Tibial nerve (tissue), 4 donors: ENCODE measurements at regions not wholly inside any gene's neighbourhood (a gene's known extent, or its start where the extent isn't known, plus 50 kb on each side); places are given as distances from the start of the nearest gene placed in this dataset.
"Not testable (repeated sequence)": the region's sequence is repeated elsewhere in the genome, so short reads cannot be mapped to it uniquely, and the experiment has no call there.

Experiments used
- CTCF ChIP-seq, 5 experiments: fragments of 200-600 bp in 3 of 5; fragments of 450-650 bp in 2 of 5; sonication (generic) in 3 of 5; IDR thresholded peaks; one replicate each; pipeline ENCODE4 v1.5.1; 2016 to 2019; ENCODE audit warnings: antibody characterized with exemption in 5 of 5, mild to moderate bottlenecking in 3 of 5, moderate library complexity in 2 of 5
- EP300 ChIP-seq, 2 donors: sonication (generic); formaldehyde crosslinking; IDR thresholded peaks; one replicate each; pipeline ENCODE4 v1.6.1; 2017; ENCODE audit warnings: antibody characterized with exemption in 2 of 2, mild to moderate bottlenecking in 1 of 2
- POLR2A ChIP-seq, 2 donors: fragments of 450-650 bp; IDR thresholded peaks; one replicate each; pipeline ENCODE4 v1.6.1; 2017; ENCODE audit warnings: antibody characterized with exemption in 2 of 2, mild to moderate bottlenecking in 2 of 2, moderate library complexity in 2 of 2

- not testable (repeated sequence) for TF ChIP-seq CTCF, EP300, POLR2A (IDR thresholded peaks at IDR 0.05)
Observed at GRCh38 chr2:87572906-87573305, 175.0 kb upstream of the PLGLB2 start.
